ENCODE measurements at regions not wholly inside any gene's neighbourhood (a gene's known extent, or its start where the extent isn't known, plus 50 kb on each side); places are given as distances from the start of the nearest gene placed in this dataset.

DNA sequence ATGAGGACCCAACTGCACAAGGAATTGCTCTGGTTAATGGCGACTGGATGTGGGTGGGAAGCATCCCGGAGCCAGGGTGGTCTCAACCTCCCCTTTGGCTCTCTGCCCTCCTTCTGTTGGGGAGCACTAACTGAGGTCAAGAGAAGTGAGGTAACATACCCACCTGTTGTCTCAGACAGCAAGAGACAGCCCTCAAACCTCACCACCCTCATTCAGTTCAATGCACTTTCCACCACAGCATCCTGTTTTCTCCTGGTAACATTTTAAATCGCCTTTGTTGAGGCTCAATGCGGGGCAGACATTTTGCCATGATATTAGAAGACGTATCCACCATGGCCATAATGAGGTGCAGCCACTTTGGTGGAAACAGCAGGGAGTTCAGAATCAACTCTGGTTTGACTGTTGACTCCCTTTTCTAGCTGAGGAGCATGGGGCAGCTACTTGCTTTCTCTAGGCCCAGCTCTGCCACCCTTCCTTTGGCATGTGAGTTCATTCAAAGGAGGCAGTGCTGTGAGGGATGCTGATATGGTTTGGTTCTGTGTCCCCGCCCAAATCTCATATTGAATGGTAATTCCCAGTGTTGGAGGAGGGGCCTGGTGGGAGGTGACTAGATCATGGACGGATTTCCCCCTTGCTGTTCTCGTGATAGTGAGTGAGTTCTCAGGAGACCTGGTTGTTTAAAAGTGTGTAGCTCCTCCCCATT lies 338.6 kb downstream of the PCNX1 start:
- no peak overlapping the region for H3K4me2 ChIP-seq (ENCODE audit: low read length)

GRCh38 chr14:71246539-71246938 lies 339.3 kb downstream of the PCNX1 start:
- no peaks in the 10 kb centered on the region for H4K20me1 ChIP-seq (ENCODE audit: insufficient read depth)
- H3K9me3 ChIP-seq (ENCODE audit: low read length): peaks cover 3% of the 10 kb centered on the region
- H3K4me3 ChIP-seq (ENCODE audit: low read length): no peak overlapping the region
- no peaks in the 10 kb centered on the region for H3K9me2 ChIP-seq (ENCODE audit: insufficient read depth, low read length)
- no peaks in the 10 kb centered on the region for H3F3A ChIP-seq (ENCODE audit: insufficient read depth, low read length, poor library complexity, severe bottlenecking)
- no peaks in the 10 kb centered on the region for H3K79me2 ChIP-seq (replicated peaks; ENCODE audit: insufficient read depth, low read length)
- no peak overlapping the region for H3K27ac ChIP-seq (ENCODE audit: low read length)
- TF ChIP-seq RAD21 (conservative IDR thresholded peaks at IDR 0.05): no peak
- TF ChIP-seq, protein P1, sequence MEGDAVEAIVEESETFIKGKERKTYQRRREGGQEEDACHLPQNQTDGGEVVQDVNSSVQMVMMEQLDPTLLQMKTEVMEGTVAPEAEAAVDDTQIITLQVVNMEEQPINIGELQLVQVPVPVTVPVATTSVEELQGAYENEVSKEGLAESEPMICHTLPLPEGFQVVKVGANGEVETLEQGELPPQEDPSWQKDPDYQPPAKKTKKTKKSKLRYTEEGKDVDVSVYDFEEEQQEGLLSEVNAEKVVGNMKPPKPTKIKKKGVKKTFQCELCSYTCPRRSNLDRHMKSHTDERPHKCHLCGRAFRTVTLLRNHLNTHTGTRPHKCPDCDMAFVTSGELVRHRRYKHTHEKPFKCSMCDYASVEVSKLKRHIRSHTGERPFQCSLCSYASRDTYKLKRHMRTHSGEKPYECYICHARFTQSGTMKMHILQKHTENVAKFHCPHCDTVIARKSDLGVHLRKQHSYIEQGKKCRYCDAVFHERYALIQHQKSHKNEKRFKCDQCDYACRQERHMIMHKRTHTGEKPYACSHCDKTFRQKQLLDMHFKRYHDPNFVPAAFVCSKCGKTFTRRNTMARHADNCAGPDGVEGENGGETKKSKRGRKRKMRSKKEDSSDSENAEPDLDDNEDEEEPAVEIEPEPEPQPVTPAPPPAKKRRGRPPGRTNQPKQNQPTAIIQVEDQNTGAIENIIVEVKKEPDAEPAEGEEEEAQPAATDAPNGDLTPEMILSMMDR (IDR thresholded peaks at IDR 0.05; ENCODE audit: poor library complexity, severe bottlenecking): no peak
- TF ChIP-seq MXI1 (conservative IDR thresholded peaks at IDR 0.05; ENCODE audit: poor library complexity, severe bottlenecking): no peak
- TF ChIP-seq, protein P2, sequence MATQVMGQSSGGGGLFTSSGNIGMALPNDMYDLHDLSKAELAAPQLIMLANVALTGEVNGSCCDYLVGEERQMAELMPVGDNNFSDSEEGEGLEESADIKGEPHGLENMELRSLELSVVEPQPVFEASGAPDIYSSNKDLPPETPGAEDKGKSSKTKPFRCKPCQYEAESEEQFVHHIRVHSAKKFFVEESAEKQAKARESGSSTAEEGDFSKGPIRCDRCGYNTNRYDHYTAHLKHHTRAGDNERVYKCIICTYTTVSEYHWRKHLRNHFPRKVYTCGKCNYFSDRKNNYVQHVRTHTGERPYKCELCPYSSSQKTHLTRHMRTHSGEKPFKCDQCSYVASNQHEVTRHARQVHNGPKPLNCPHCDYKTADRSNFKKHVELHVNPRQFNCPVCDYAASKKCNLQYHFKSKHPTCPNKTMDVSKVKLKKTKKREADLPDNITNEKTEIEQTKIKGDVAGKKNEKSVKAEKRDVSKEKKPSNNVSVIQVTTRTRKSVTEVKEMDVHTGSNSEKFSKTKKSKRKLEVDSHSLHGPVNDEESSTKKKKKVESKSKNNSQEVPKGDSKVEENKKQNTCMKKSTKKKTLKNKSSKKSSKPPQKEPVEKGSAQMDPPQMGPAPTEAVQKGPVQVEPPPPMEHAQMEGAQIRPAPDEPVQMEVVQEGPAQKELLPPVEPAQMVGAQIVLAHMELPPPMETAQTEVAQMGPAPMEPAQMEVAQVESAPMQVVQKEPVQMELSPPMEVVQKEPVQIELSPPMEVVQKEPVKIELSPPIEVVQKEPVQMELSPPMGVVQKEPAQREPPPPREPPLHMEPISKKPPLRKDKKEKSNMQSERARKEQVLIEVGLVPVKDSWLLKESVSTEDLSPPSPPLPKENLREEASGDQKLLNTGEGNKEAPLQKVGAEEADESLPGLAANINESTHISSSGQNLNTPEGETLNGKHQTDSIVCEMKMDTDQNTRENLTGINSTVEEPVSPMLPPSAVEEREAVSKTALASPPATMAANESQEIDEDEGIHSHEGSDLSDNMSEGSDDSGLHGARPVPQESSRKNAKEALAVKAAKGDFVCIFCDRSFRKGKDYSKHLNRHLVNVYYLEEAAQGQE (IDR thresholded peaks at IDR 0.05; ENCODE audit: borderline replicate concordance): no peak
- no peak for TF ChIP-seq POLR2AphosphoS5 (IDR thresholded peaks at IDR 0.05)
- TF ChIP-seq EZH2 (IDR thresholded peaks at IDR 0.05; ENCODE audit: borderline replicate concordance, insufficient read depth, low read length, poor library complexity, severe bottlenecking): no peak
- no peak for TF ChIP-seq EP300 (conservative IDR thresholded peaks at IDR 0.05; ENCODE audit: poor library complexity, severe bottlenecking)
- no peak for TF ChIP-seq SMC3 (conservative IDR thresholded peaks at IDR 0.05; ENCODE audit: poor library complexity)
- no peak for TF ChIP-seq TAF1 (IDR thresholded peaks at IDR 0.05; ENCODE audit: low read depth)
- H3K4me2 ChIP-seq (ENCODE audit: low read length): no peak overlapping the region
- no peaks in the 10 kb centered on the region for H3K27me3 ChIP-seq (ENCODE audit: insufficient read depth, low read depth, low read length)
- no peak overlapping the region for H2AFZ ChIP-seq (ENCODE audit: low read depth, low read length)
- no peaks in the 10 kb centered on the region for H3K36me3 ChIP-seq (ENCODE audit: insufficient read depth, low read length)
- no peak overlapping the region for H3K9ac ChIP-seq (ENCODE audit: low read length)

More for the DNA sequence above, 338.6 kb downstream of the PCNX1 start:
- no peak overlapping the region for H2AFZ ChIP-seq (ENCODE audit: low read depth, low read length)
- no peaks in the 10 kb centered on the region for H3K9me2 ChIP-seq (ENCODE audit: insufficient read depth, low read length)
- no peak overlapping the region for H3K9ac ChIP-seq (ENCODE audit: low read length)
- H3K4me3 ChIP-seq (ENCODE audit: low read length): no peak overlapping the region
- H3K27me3 ChIP-seq (ENCODE audit: insufficient read depth, low read depth, low read length): no peaks in the 10 kb centered on the region
- no peaks in the 10 kb centered on the region for H3K79me2 ChIP-seq (replicated peaks; ENCODE audit: insufficient read depth, low read length)
- H4K20me1 ChIP-seq (ENCODE audit: insufficient read depth): no peaks in the 10 kb centered on the region
- no peaks in the 10 kb centered on the region for H3K36me3 ChIP-seq (ENCODE audit: insufficient read depth, low read length)
- TF ChIP-seq EZH2 (IDR thresholded peaks at IDR 0.05; ENCODE audit: borderline replicate concordance, insufficient read depth, low read length, poor library complexity, severe bottlenecking) (no peak), EP300 (conservative IDR thresholded peaks at IDR 0.05; ENCODE audit: poor library complexity, severe bottlenecking) (no peak), SMC3 (conservative IDR thresholded peaks at IDR 0.05; ENCODE audit: poor library complexity) (no peak), RAD21 (conservative IDR thresholded peaks at IDR 0.05) (no peak), TAF1 (IDR thresholded peaks at IDR 0.05; ENCODE audit: low read depth) (no peak), MXI1 (conservative IDR thresholded peaks at IDR 0.05; ENCODE audit: poor library complexity, severe bottlenecking) (no peak), POLR2AphosphoS5 (IDR thresholded peaks at IDR 0.05) (no peak)
- TF ChIP-seq, protein P2 (IDR thresholded peaks at IDR 0.05; ENCODE audit: borderline replicate concordance): no peak
- TF ChIP-seq, protein P1 (IDR thresholded peaks at IDR 0.05; ENCODE audit: poor library complexity, severe bottlenecking): no peak
- H3F3A ChIP-seq (ENCODE audit: insufficient read depth, low read length, poor library complexity, severe bottlenecking): no peaks in the 10 kb centered on the region
- no peak overlapping the region for H3K27ac ChIP-seq (ENCODE audit: low read length)
- H3K9me3 ChIP-seq (ENCODE audit: low read length): no peaks in the 10 kb centered on the region
